Esophagus squamous epithelium (tissue), 5 donors: ENCODE measurements at regions not wholly inside any gene's neighbourhood (a gene's known extent, or its start where the extent isn't known, plus 50 kb on each side); places are given as distances from the start of the nearest gene placed in this dataset.

Experiments
- DNase-seq: peaks from one replicate; lab custom pipeline; 2025; lab: John Stamatoyannopoulos, UW
- H3K27ac ChIP-seq, 4 donors: fragments of 200-600 bp; sonication (generic); one replicate each; pipeline ENCODE4 v1.5.1; 2016 to 2019; ENCODE audit warnings: mild to moderate bottlenecking in 1 of 4
- H3K27me3 ChIP-seq, 4 donors: fragments of 200-600 bp; sonication (generic); 1 replicate in 3 of 4; 2 replicates in 1 of 4; pipeline versions ENCODE4 v1.5.1 to v1.6.0; 2017 to 2021; ENCODE audit warnings: antibody characterized with exemption in 1 of 4
- H3K36me3 ChIP-seq, 3 donors: fragments of 200-600 bp; sonication (generic); one replicate each; pipeline ENCODE4 v1.5.1; 2016 to 2019
- H3K4me1 ChIP-seq, 3 donors: fragments of 200-600 bp; sonication (generic); one replicate each; pipeline ENCODE4 v1.5.1; 2017 to 2019
- H3K4me3 ChIP-seq, 4 donors: fragments of 200-600 bp; sonication (generic); 1 replicate in 3 of 4; 2 replicates in 1 of 4; pipeline ENCODE4 v1.5.1; 2016 to 2019; ENCODE audit warnings: mild to moderate bottlenecking in 2 of 4, moderate library complexity in 1 of 4
- H3K9me3 ChIP-seq, 3 donors: fragments of 200-600 bp; sonication (generic); one replicate each; pipeline ENCODE4 v1.5.1; 2016 to 2019
- CTCF ChIP-seq, 6 experiments: fragments of 450-650 bp in 4 of 6; fragments of 200-600 bp in 2 of 6; sonication (generic) in 2 of 6; IDR thresholded peaks; one replicate each; pipeline ENCODE4 v1.5.1; 2016 to 2019; ENCODE audit warnings: antibody characterized with exemption in 6 of 6, mild to moderate bottlenecking in 4 of 6, moderate library complexity in 4 of 6
- POLR2A ChIP-seq, 4 donors: fragments of 450-650 bp; IDR thresholded peaks; one replicate each; pipeline ENCODE4 v1.6.1; 2017; ENCODE audit warnings: antibody characterized with exemption in 4 of 4, mild to moderate bottlenecking in 4 of 4, moderate library complexity in 3 of 4
- WGBS, 2 donors: methylation state at CpG; one replicate each; pipeline ENCODE4 v1.1.5; 2018; 5-methylcytosine and 5-hydroxymethylcytosine counted together
- intact Hi-C: fragments of 100-400 bp; cut with DNase I; formaldehyde crosslinking; loops from one replicate; pipeline ENCODE4 v1.15.0; 2022
- donor health status: DM: yes; HTN: yes; CAD: no.

GRCh38 chr3:182308328-182308727 is 485.0 kb upstream of the ATP11B start:
- Histone ChIP-seq H3K27me3 (no peaks in the 10 kb centered on the region), H3K9me3 (no peaks in the 10 kb centered on the region), H3K36me3 (no peaks in the 10 kb centered on the region), H3K27ac (no peak overlapping the region), H3K4me3 (no peak overlapping the region), H3K4me1 (no peaks in the 10 kb centered on the region)
- TF ChIP-seq POLR2A (IDR thresholded peaks at IDR 0.05) (no peak), CTCF (IDR thresholded peaks at IDR 0.05) (no peak)
- intact Hi-C loops, result no loop called here
- 63 to 84% methylated on average over 1 of the region's 1 CpG for WGBS, 2 donors
- no peak for DNase-seq

- Histone ChIP-seq H3K27ac (no peak overlapping the region), H3K9me3 (no peaks in the 10 kb centered on the region), H3K4me3 (no peak overlapping the region), H3K4me1 (peaks cover 0 to 3% (median 0%) of the 10 kb centered on the region in 3 donors), H3K36me3 (no peaks in the 10 kb centered on the region), H3K27me3 (no peaks in the 10 kb centered on the region)
- no peak for DNase-seq
- 31 to 40% methylated on average over 2 of the region's 2 CpGs for WGBS, 2 donors
- no peak for TF ChIP-seq CTCF (IDR thresholded peaks at IDR 0.05)
- TF ChIP-seq POLR2A (IDR thresholded peaks at IDR 0.05), result no peak
- intact Hi-C loops, result no loop called here
Observed at GRCh38 chr3:182309120-182309519, 484.2 kb upstream of the ATP11B start.

- no peak for DNase-seq
- H3K4me3 ChIP-seq, result no peak overlapping the region
- intact Hi-C loops, result no loop called here
- H3K9me3 ChIP-seq, result peaks cover 0 to 13% (median 8%) of the 10 kb centered on the region in 3 donors
- H3K36me3 ChIP-seq, result no peaks in the 10 kb centered on the region
- WGBS, 2 donors, result 80 to 100% methylated on average over 1 to 2 of the region's 5 CpGs
- peaks cover 0 to 6% (median 0%) of the 10 kb centered on the region in 4 donors for H3K27me3 ChIP-seq
- no peak for TF ChIP-seq POLR2A (IDR thresholded peaks at IDR 0.05)
- TF ChIP-seq CTCF (IDR thresholded peaks at IDR 0.05), result no peak
- H3K27ac ChIP-seq, result no peak overlapping the region
- peaks cover 0 to 15% (median 3%) of the 10 kb centered on the region in 3 donors for H3K4me1 ChIP-seq
Observed at GRCh38 chr3:182315313-182315712, 478.0 kb upstream of the ATP11B start.

GRCh38 chr3:182323126-182323700 is 470.1 kb upstream of the ATP11B start:
- Histone ChIP-seq H3K27me3 (no peaks in the 10 kb centered on the region), H3K27ac (no peak overlapping the region), H3K4me1 (no peaks in the 10 kb centered on the region), H3K36me3 (no peaks in the 10 kb centered on the region), H3K4me3 (no peak overlapping the region), H3K9me3 (no peaks in the 10 kb centered on the region)
- 76 to 91% methylated on average over 1 of the region's 1 CpG for WGBS, 2 donors
- no peak for DNase-seq
- intact Hi-C loops, result no loop called here
- TF ChIP-seq CTCF (IDR thresholded peaks at IDR 0.05) (no peak), POLR2A (IDR thresholded peaks at IDR 0.05) (no peak)

GRCh38 chr3:182323898-182324297 is 469.4 kb upstream of the ATP11B start:
- Histone ChIP-seq H3K4me1 (no peaks in the 10 kb centered on the region), H3K4me3 (no peak overlapping the region), H3K27me3 (no peaks in the 10 kb centered on the region), H3K9me3 (no peaks in the 10 kb centered on the region), H3K36me3 (no peaks in the 10 kb centered on the region), H3K27ac (no peak overlapping the region)
- 82 to 86% methylated on average over 1 of the region's 1 CpG for WGBS, 2 donors
- TF ChIP-seq POLR2A (IDR thresholded peaks at IDR 0.05) (no peak), CTCF (IDR thresholded peaks at IDR 0.05) (no peak)
- no peak for DNase-seq
- intact Hi-C loops, result no loop called here
